GM21619 (cell line): ENCODE measurements at regions not wholly inside any gene's neighbourhood (a gene's known extent, or its start where the extent isn't known, plus 50 kb on each side); places are given as distances from the start of the nearest gene placed in this dataset.
"Not testable (repeated sequence)": the region's sequence is repeated elsewhere in the genome, so short reads cannot be mapped to it uniquely, and the experiment has no call there.

Experiments used
- ATAC-seq: cut with Tn5 transposase; IDR thresholded peaks from one replicate; pipeline ENCODE4 v1.9.1; 2021; ENCODE audit not compliant: unreplicated experiment

- no peak for ATAC-seq
Observed at GRCh38 chr4:141518222-141518621, 118.2 kb upstream of the IL15 start.

- no peak for ATAC-seq
Observed at GRCh38 chr4:141524116-141524515, 112.3 kb upstream of the IL15 start.

- ATAC-seq = no peak
Observed at GRCh38 chr4:141524841-141525240, 111.5 kb upstream of the IL15 start.

GRCh38 chr4:141530627-141531026, 105.8 kb upstream of the IL15 start:
- no peak for ATAC-seq

GRCh38 chr4:141534985-141535384, 101.4 kb upstream of the IL15 start:
- no peak for ATAC-seq

- no peak for ATAC-seq
Observed at GRCh38 chr4:141538001-141538400, 98.4 kb upstream of the IL15 start.

GRCh38 chr4:141540643-141541042, 95.7 kb upstream of the IL15 start:
- ATAC-seq = no peak

GRCh38 chr4:141541851-141542250, 94.5 kb upstream of the IL15 start:
- ATAC-seq = no peak

- no peak for ATAC-seq
Observed at GRCh38 chr4:141543176-141543575, 93.2 kb upstream of the IL15 start.

- ATAC-seq = no peak
Observed at GRCh38 chr4:141543706-141544105, 92.7 kb upstream of the IL15 start.

GRCh38 chr4:141548791-141549190, 87.6 kb upstream of the IL15 start:
- ATAC-seq = no peak

GRCh38 chr4:141560056-141560455, 76.3 kb upstream of the IL15 start:
- ATAC-seq = no peak

GRCh38 chr4:141562649-141563048, 73.7 kb upstream of the IL15 start:
- ATAC-seq = no peak

GRCh38 chr4:141563723-141564122, 72.7 kb upstream of the IL15 start:
- no peak for ATAC-seq

GRCh38 chr4:141564961-141565360, 71.4 kb upstream of the IL15 start:
- ATAC-seq = not testable (repeated sequence)

- ATAC-seq = no peak
Observed at GRCh38 chr4:141565379-141566089, 70.8 kb upstream of the IL15 start.

- no peak for ATAC-seq
Observed at GRCh38 chr4:141567326-141567915, 69.0 kb upstream of the IL15 start.

- ATAC-seq = no peak
Observed at GRCh38 chr4:141569141-141569540, 67.2 kb upstream of the IL15 start.

GRCh38 chr4:141570290-141570689, 66.1 kb upstream of the IL15 start:
- ATAC-seq = no peak

GRCh38 chr4:141571362-141571761, 65.0 kb upstream of the IL15 start:
- ATAC-seq = no peak

GRCh38 chr4:141571793-141572192, 64.6 kb upstream of the IL15 start:
- ATAC-seq = no peak

- no peak for ATAC-seq
Observed at GRCh38 chr4:141573678-141574077, 62.7 kb upstream of the IL15 start.

GRCh38 chr4:141575884-141576283, 60.5 kb upstream of the IL15 start:
- no peak for ATAC-seq
